WTC11 (cell line): ENCODE measurements at regions not wholly inside any gene's neighbourhood (a gene's known extent, or its start where the extent isn't known, plus 50 kb on each side); places are given as distances from the start of the nearest gene placed in this dataset.

Experiments used
- ATAC-seq: fragments of 200-7000 bp; cut with Tn5 transposase; 2 replicates; pipeline ENCODE4 v1.10.0; 2021; ENCODE audit warnings: mild to moderate bottlenecking, moderate library complexity
- CTCF ChIA-PET: fragments of 300-600 bp; sonication (Branson Sonifier 250); formaldehyde crosslinking; loops from one replicate; lab custom pipeline; 2021; ENCODE audit warnings: antibody characterized with exemption; lab: Charles Lee
- POLR2A ChIA-PET: fragments of 350-600 bp; sonication (Branson Sonifier 250); formaldehyde crosslinking; loops from one replicate; lab custom pipeline; 2021; ENCODE audit warnings: antibody characterized with exemption; lab: Charles Lee
- DNase-seq: peaks from one replicate; pipeline ENCODE4 v3.0.0; 2021; ENCODE audit warnings: low spot score
- H3K27ac Mint-ChIP-seq: 2 replicates; pipeline ENCODE4 v1.8.0; 2021; ENCODE audit warnings: mixed read lengths
- H3K27me3 Mint-ChIP-seq: 2 replicates; pipeline ENCODE4 v1.8.0; 2021; ENCODE audit warnings: low read depth, mild to moderate bottlenecking, moderate library complexity, mixed read lengths
- H3K36me3 Mint-ChIP-seq: 2 replicates; pipeline ENCODE4 v1.8.0; 2021; ENCODE audit warnings: mixed read lengths
- H3K4me1 Mint-ChIP-seq: 2 replicates; pipeline ENCODE4 v1.8.0; 2022; ENCODE audit warnings: mixed read lengths
- H3K4me3 Mint-ChIP-seq: 2 replicates; pipeline ENCODE4 v1.8.0; 2021; ENCODE audit warnings: mild to moderate bottlenecking, moderate library complexity, mixed read lengths
- H3K9me3 Mint-ChIP-seq: 2 replicates; pipeline ENCODE4 v1.8.0; 2021; ENCODE audit warnings: mixed read lengths
- ATF1 ChIP-seq: sonication (generic); formaldehyde crosslinking; IDR thresholded peaks from 2 replicates; pipeline ENCODE4 v1.8.1; 2023; ENCODE audit warnings: mild to moderate bottlenecking, moderate library complexity, missing genetic modification reagents
- ATF3 ChIP-seq: sonication (generic); formaldehyde crosslinking; conservative IDR thresholded peaks from 2 replicates; pipeline ENCODE4 v1.8.1; 2022; ENCODE audit warnings: mild to moderate bottlenecking, missing genetic modification reagents
- CBFB ChIP-seq: sonication (generic); formaldehyde crosslinking; IDR thresholded peaks from 2 replicates; pipeline ENCODE4 v1.8.1; 2022; ENCODE audit warnings: mild to moderate bottlenecking, low read depth, missing genetic modification reagents
- CTCF ChIP-seq: fragments of 200-600 bp; IDR thresholded peaks from 2 replicates; pipeline ENCODE4 v1.8.0; 2022; ENCODE audit warnings: antibody characterized with exemption
- ESRRA ChIP-seq: sonication (generic); formaldehyde crosslinking; IDR thresholded peaks from 2 replicates; pipeline ENCODE4 v1.8.1; 2022; ENCODE audit warnings: mild to moderate bottlenecking, missing genetic modification reagents, borderline replicate concordance
- FOXK1 ChIP-seq: sonication (generic); formaldehyde crosslinking; IDR thresholded peaks from 2 replicates; pipeline ENCODE4 v1.8.0; 2022; ENCODE audit warnings: mild to moderate bottlenecking, moderate library complexity, missing genetic modification reagents
- GABPB1 ChIP-seq: sonication (generic); formaldehyde crosslinking; IDR thresholded peaks from 2 replicates; pipeline ENCODE4 v1.8.1; 2023; ENCODE audit warnings: mild to moderate bottlenecking, missing genetic modification reagents
- IRF1 ChIP-seq: sonication (generic); formaldehyde crosslinking; IDR thresholded peaks from 2 replicates; pipeline ENCODE4 v1.8.0; 2023; ENCODE audit warnings: missing genetic modification reagents
- IRF2 ChIP-seq: sonication (generic); formaldehyde crosslinking; IDR thresholded peaks from 2 replicates; pipeline ENCODE4 v1.8.0; 2022; ENCODE audit warnings: low read depth, missing genetic modification reagents, borderline replicate concordance
- JUN ChIP-seq: sonication (generic); formaldehyde crosslinking; IDR thresholded peaks from 2 replicates; pipeline ENCODE4 v1.8.0; 2023; ENCODE audit warnings: mild to moderate bottlenecking, missing genetic modification reagents
- MXD4 ChIP-seq: fragments of 250-450 bp; sonication (Bioruptor Pico); IDR thresholded peaks from 2 replicates; pipeline ENCODE4 v1.8.0; 2021; ENCODE audit warnings: mild to moderate bottlenecking, moderate library complexity, borderline replicate concordance
- PRDM15 ChIP-seq: sonication (generic); formaldehyde crosslinking; IDR thresholded peaks from 2 replicates; pipeline ENCODE4 v1.8.0; 2022; ENCODE audit warnings: missing genetic modification reagents
- RORB ChIP-seq: fragments of 250-450 bp; sonication (Bioruptor Pico); IDR thresholded peaks from 2 replicates; pipeline ENCODE4 v1.9.0; 2021; ENCODE audit warnings: mild to moderate bottlenecking
- TP53 ChIP-seq: sonication (generic); formaldehyde crosslinking; IDR thresholded peaks from 2 replicates; pipeline ENCODE4 v1.8.1; 2023; ENCODE audit warnings: mild to moderate bottlenecking, missing genetic modification reagents
- USF2 ChIP-seq: sonication (generic); formaldehyde crosslinking; IDR thresholded peaks from 2 replicates; pipeline ENCODE4 v1.8.1; 2023; ENCODE audit warnings: mild to moderate bottlenecking, missing genetic modification reagents, moderate library complexity
- ZBTB21 ChIP-seq: sonication (generic); formaldehyde crosslinking; IDR thresholded peaks from 2 replicates; pipeline ENCODE4 v1.8.1; 2023; ENCODE audit warnings: mild to moderate bottlenecking, missing genetic modification reagents, borderline replicate concordance
- ZBTB43 ChIP-seq: sonication (generic); formaldehyde crosslinking; IDR thresholded peaks from 2 replicates; pipeline ENCODE4 v1.8.1; 2023; ENCODE audit warnings: mild to moderate bottlenecking, missing genetic modification reagents
- ZNF219 ChIP-seq: sonication (generic); formaldehyde crosslinking; IDR thresholded peaks from 2 replicates; pipeline ENCODE4 v1.8.0; 2023; ENCODE audit warnings: missing genetic modification reagents, mild to moderate bottlenecking, borderline replicate concordance
- ZNF396 ChIP-seq: fragments of 250-450 bp; sonication (Bioruptor Pico); IDR thresholded peaks from 2 replicates; pipeline ENCODE4 v1.8.0; 2021; ENCODE audit warnings: mild to moderate bottlenecking, moderate library complexity, borderline replicate concordance
- ZNF425 ChIP-seq: fragments of 250-450 bp; sonication (Bioruptor Pico); conservative IDR thresholded peaks from 2 replicates; pipeline ENCODE4 v1.9.0; 2021; ENCODE audit warnings: mild to moderate bottlenecking
- ZNF532 ChIP-seq: fragments of 250-450 bp; sonication (Bioruptor Pico); IDR thresholded peaks from 2 replicates; pipeline ENCODE4 v1.9.0; 2021; ENCODE audit warnings: mild to moderate bottlenecking, borderline replicate concordance

GRCh38 chr9:13677801-13678200 lies 398.3 kb upstream of the MPDZ start (continued):
- TF ChIP-seq MXD4 (no peak), IRF1 (CRISPR knock-in tag) (no peak), CTCF (no peak), CBFB (no peak)

GRCh38 chr9:13675638-13676000 lies 396.1 kb upstream of the MPDZ start:
- Mint-ChIP-seq H3K4me3 (no peak overlapping the region), H3K27ac (no peak overlapping the region), H3K9me3 (peaks cover 2% of the 10 kb centered on the region; the same call in 1 of the 2 replicates), H3K27me3 (no peaks in the 10 kb centered on the region), H3K4me1 (peaks cover 14% of the 10 kb centered on the region), H3K36me3 (no peaks in the 10 kb centered on the region)
- CTCF ChIA-PET: no interaction called here
- ATAC-seq (peak; percentile 84), DNase-seq (no peak)
- TF ChIP-seq ZNF396 (no peak), IRF2 (no peak), GABPB1 (no peak), ZNF532 (CRISPR knock-in tag) (no peak), RORB (CRISPR knock-in tag) (no peak), ZBTB43 (CRISPR knock-in tag) (no peak), ZBTB21 (CRISPR knock-in tag) (no peak), ATF1 (CRISPR knock-in tag) (no peak), CBFB (no peak), TP53 (CRISPR knock-in tag) (no peak), PRDM15 (no peak), JUN (no peak), ZNF219 (CRISPR knock-in tag) (no peak), ESRRA (CRISPR knock-in tag) (no peak), ZNF425 (CRISPR knock-in tag) (no peak), ATF3 (no peak), FOXK1 (CRISPR knock-in tag) (no peak), USF2 (CRISPR knock-in tag) (no peak)
- POLR2A ChIA-PET: no interaction called here
